NCI-H1417 treated with DMSO at 0.1 percent for 48 hours (cell line): ENCODE measurements at regions not wholly inside any gene's neighbourhood (a gene's known extent, or its start where the extent isn't known, plus 50 kb on each side); places are given as distances from the start of the nearest gene placed in this dataset.

Experiments
- DNase-seq: peaks from one replicate; lab custom pipeline; 2025; lab: John Stamatoyannopoulos, UW

DNA sequence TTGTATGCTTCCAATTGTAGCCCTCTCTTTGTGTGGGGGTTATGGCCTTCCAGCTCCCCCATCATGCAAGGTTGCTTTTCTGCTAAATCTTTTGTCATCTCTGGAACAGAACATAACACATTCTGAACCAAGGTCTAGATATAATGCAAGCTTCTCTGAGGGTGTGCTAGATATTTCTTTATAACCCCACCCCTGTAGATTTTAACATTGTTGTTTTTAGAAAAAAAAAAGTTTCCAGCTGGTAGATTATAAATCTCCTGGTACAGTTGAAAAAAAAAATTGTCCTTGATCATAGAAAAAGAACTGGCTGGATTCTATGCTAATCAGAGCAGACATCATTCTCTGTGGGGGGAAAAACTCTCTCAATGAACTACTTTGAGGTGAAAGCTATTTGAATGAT is 363.3 kb downstream of the METTL15 start:
- DNase-seq = no peak

DNA sequence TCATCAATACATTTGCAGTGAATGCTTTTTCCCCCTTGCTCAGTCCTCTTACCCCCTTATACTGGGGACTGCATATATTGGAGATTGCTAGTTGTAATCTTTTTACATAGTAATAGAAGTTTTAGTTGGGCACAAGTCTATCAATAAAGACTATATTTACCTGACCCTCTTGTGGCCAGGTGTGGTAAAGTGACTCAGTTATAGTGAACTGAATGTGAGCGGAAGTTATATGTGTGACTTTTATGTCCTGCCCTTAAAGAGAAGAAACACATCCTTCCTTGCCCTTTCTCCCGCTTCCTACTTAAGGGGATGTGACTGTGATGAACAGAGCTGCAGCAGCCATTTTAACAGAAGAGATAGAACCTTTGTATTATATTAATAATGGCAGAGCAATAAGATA is 362.0 kb downstream of the METTL15 start:
- no peak for DNase-seq

DNA sequence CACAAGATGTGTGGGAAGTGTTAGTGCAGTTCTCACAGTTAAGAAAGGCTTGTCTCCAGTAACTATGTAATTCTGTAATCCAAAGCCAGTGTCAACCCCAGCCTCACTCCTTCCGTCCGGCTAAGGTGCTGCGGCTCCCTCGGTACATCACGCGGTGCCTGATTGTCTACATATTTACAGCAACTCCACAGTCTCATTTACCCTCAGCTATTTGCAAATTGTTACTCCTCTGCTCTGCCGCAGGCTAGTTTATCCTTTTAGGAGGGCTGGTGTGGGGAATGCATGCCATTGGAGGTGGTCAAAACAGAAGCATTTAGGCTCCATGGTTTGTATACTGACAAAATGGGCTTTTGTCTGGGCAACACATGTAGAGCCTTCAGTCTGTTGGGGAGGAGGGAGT is 358.3 kb downstream of the METTL15 start:
- DNase-seq = no peak

DNA sequence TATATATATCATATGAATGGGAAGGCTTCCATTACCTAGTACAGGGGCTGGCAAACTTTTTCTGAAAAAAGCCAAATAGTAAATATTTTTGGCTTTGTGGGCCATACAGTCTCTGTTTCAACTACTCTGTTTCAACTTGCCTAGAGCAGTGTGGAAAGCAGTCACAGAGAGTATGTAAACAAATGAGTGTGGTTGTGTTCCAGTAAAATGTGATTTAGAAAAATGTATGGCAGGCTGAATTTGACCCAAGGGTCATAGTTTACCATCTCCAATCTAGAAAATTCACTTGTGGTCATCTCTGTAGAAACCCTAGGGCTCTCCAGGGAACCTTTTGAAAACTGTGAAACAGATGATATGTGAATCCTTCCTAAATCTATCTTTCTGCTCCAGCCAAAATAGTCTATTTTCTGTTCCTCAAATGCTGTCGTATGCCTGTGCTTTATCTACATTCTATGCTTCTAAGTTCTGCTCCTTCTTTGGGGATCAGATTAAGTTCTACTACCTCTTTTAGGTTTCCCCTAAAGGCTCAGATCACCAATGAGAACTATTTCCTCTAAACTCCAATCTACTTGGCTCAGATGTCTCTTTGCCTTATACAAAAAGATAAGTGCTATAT is 356.2 kb downstream of the METTL15 start:
- DNase-seq = no peak

DNA sequence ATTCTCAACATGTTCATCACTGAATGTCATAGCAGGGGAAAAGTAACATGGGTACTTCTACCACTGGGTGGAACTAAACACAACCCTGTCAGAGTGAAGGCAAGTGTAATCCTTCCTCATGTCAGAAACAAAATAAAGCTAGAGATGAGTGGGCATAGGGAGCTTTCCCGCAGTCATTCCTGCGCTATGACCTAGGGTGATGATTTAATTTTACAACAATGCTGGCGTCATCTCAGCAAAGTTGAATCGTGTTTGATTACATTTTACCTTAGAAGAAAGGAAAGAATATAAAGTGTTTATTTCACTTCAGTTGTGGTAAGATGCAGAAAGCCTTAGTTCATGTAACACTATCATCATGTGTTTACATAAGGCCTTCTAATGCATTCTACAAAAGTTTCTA is 355.6 kb downstream of the METTL15 start:
- no peak for DNase-seq

DNA sequence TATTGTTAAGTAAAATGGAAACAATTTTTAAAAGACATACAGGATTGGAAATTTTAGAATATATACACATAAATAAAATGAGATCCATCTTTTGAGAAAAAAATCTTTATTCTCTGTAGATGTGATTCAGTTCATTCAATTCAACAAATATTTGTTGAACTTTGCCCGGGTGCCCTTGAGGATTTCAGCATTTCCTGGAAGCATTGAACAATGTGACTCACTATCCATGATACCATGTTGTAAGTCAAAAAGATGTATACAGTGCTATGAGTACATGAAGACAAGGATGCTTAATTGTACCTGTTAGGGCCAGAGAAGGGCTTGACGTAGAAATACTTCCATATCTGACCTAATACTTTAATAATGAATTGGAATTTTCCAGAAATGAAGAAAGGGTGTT is 353.7 kb downstream of the METTL15 start:
- no peak for DNase-seq

DNA sequence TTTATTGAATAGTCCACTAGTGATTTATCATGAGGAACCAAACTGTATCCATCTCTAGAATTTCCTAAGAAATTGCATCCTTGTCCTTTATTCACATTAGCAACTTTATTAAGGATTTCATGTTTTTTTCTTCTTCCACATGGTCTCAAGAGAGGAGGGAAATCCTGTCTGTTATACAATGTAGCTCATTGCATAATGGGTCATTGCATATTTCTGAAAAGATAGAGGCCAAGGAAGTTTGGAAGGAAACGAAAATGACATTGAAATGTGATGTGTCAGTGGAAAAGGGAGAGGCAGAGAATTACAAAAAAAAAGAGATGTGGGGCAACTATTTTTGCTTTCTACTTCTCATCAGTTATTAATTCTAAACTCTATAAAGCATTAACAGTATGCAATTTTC is 353.1 kb downstream of the METTL15 start:
- DNase-seq = no peak

DNA sequence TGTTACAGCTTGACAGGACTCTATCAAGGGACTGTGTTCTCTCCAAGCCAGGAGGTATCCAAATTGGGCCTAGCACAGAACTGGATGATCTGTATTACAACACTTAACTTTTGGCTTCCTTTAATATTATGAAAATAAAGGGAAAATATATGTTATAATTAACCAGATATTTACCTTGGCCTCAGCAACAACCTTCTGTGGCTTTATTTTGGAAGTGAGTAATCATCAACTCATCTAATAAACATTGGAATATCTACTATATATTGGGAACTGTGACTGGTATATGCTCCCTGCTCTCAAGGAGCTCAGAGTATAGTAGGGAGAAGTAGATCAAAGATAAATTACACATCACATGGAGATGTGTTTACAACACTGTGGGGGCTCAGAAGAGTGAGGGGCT is 352.2 kb downstream of the METTL15 start:
- no peak for DNase-seq

DNA sequence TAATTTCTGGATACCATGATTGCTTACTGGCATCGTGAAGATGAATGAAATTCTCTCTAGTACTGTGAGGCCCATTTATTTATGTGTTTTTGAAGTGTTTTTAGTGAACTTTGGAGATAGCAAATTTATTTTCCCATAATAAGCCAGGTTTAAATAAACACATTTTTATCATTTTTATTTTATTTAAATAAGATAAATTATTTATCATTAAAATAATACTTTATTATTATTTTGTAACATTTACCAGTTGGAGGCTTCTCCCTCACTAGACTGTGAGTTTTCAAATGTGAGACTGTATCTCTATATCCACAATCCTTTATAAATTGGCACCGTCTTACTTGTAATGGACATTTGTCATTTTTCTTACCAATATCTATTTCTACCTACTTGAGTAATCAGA is 351.7 kb downstream of the METTL15 start:
- DNase-seq = no peak

DNA sequence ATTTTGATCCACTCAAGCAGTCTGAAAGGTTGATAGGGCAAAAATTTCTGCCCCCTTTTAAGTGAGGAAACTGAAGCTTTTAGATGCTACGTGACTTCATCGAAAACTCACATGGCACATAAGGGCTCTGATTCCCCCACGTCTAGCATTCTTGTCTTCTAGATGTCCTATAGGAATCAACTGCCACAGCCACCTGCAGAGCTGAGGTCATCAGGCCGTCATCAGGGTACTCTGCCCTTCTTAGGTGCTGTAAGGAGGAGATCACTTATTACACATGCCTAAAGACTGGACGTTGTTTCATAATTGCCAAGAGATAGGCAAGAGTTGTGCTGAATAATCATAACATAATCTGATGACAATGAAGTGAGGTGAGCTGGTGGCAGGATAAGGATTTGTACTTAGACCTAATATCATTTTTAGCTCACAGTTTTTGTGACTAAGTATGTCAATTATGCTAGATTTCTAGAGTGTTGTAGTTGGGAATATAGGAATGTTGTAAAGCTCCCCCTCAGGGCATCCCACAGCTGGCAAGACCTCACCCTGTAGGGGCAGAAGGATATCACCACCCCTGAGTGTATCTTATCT is 349.4 kb downstream of the METTL15 start:
- DNase-seq = no peak

DNA sequence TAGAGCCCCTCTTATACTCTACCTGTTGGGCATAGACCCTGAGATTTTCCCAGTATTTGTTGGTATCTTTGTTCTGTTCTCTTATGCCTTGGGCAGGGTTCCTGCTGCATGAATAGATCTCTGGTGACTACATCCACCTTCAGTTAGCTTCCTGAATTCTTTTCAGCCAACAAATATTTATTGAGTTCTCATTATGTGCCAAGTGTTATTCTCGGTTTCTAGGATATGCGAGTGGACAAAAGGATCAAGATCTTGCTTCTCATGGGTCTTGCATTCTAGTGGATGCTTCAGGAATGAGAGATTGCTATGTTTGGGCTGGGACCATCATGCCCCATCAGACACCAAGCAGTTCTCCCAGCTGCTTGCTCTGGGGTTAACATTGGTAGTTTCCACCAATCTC is 340.0 kb downstream of the METTL15 start:
- DNase-seq = no peak

DNA sequence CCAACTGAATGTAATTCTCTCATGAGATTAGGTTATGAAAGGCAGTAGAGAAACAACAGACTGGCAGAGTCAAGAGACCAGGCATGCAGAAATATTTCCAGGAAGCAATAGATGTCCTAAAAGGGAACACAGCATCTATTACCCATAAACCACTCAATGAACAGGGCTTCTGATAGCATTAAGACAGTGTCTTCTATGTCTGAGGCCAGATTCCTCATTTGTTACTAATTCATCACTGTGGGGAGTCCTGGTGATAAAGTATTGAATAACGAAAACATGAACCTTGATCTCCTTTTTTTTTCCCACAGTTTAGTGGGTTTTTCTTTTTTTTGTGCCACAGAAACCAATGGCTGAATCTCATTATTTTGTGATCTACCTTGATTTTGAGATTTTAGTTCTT is 339.0 kb downstream of the METTL15 start:
- no peak for DNase-seq

DNA sequence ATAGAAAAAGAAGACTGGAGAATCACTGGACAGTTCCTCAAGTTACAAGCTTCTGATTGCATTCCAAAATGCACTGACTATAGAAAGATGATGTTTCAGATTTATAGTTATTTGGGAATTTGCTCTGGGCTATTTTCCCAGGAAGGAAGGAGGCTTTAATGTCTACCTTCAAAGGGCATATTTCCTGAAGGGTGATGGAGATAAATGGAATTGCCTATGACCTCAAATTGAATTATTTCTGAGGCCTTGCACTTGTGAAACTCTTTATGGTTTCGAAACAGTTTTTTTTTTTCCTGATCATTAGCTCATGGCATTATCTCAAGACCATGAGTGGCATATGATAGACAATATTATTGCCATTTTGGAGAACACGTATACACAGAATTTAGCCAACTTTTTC is 333.9 kb downstream of the METTL15 start:
- DNase-seq = no peak

DNA sequence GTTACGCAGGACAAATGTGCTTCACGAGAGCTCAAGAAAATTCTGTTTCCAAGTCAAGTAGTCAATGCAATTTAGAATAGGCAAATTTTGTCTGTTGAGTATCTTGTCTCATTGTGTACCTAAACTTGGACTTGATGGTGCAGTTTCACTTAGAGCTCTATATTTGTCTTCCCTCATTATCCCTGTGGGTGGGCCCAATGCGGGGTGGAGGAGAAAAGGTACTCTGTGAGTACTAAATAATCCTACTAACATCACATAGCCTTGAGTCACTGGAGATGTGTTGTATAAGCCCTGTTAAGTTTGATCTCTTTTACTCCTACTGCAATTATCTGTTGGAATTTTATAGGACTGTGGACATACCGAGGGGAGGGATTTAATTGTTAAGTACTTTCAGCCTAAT is 331.2 kb downstream of the METTL15 start:
- no peak for DNase-seq

DNA sequence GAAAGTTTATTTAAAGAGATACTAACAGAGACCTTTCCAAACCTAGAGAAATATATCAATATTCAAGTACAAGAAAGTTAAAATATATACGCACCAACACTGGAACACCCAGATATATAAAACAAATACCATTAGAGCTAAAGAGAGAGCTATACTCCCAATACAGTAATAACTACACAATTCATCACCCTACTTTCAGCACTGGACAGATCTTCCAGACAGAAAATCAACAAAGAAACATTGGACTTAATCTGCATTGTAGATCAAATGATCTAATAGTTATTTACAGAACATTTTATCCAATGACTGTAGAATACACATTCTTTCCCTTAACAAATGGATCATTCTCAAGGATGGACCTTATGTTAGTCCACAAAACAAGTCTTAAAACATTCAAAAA is 311.9 kb downstream of the METTL15 start:
- DNase-seq = no peak

DNA sequence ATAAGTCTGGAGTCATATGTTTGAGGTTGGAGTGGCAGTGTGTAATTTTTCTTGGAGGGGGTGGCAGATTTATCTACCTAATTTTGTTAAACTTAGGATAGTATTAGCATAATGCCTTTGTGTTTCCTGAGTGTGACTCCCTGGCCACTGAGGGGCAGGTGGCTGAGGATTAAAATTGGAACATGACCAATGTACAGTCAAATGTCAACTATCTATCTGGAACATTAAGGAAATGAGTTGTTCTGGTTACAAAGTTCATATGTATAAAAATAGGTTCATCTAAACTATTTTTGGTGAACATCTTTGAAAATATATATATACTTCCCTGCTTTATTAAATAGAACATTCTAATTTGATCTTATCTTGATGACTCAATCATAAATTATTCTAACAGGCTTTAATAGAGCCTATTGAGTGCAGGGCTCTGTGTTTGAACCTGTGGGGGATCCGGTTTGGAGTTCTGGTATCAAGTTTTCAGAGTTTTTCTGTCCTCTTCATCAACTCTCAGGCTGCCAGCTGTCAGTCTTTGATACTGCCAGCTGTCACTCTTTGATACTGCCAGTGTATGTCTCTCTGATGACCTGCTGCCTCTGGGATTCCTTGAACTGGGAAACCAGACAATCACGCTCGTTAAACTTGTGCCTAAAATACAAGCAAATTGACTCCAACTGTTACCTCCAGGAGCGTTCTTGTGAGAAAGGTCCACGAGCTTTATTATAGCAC is 309.6 kb downstream of the METTL15 start:
- DNase-seq = no peak

DNA sequence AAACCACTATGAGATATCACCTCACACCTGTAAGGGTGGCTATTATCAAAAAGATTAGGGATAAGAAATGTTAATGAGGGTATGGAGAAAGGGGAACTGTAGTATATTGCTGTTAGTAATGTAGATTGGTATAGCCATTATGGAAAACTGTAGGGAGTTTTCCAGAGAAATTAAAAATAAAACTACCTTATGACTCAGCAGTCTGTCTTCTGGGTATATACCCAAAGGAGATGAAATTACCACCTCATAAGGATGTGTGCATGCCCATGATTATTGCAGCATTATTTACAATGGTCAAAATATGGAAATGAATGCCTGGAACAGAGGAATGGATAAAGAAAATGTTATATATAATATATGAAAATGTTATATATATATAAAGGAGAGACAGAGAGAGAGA is 303.8 kb downstream of the METTL15 start:
- DNase-seq = no peak

DNA sequence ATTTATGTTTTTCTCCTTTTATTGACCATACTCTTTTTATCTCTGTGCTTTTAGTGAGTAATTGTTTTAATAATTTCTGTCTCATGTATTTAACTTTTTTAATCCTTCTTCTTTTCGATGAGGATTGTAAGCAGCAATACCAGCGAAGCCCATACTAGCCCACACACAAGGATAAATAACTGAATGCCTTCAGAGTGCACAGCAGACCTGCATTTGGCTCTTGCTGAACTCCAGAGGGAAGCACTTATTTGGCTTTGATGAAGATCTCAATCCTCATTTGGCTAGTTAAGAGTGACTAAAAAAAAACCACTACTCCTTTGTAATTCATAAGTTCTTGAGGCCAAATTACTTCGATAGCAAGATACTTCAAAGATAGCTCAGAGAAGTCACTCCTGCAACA is 293.3 kb downstream of the METTL15 start:
- no peak for DNase-seq

DNA sequence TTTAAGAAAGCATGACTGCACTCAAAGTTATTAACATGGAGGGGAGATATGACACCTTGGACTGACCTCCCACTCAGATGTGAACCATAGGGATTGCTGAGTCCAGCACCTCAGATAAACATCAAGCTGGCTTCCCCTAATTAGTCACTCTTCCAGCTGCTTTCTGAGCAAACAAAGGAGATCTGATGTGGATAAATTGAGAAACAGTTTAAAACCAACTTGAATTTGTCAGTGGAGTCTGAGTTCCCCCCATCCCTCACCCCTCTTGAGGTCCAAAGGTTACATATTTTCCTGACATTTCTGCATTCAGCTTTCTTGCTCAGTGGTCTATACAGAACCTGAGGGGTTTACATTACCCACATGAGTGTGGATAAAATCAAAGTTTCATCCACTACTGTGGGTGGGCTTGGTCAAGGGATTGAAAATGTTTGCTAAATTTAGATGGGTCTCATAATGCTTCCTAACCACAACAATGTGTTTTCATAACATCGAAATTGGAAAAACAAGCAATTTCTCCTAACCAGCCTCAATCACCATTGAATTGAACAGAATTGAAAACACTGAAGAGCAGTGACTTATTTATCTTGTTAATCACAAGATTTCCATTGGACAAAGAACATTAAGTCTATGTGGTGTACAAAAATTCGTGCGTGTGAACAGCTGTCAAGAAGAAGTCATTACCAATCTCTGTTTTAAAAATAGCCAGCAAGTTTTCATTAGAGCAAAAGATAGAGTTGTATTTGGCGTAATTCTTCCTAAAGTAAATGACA is 292.3 kb downstream of the METTL15 start:
- no peak for DNase-seq

DNA sequence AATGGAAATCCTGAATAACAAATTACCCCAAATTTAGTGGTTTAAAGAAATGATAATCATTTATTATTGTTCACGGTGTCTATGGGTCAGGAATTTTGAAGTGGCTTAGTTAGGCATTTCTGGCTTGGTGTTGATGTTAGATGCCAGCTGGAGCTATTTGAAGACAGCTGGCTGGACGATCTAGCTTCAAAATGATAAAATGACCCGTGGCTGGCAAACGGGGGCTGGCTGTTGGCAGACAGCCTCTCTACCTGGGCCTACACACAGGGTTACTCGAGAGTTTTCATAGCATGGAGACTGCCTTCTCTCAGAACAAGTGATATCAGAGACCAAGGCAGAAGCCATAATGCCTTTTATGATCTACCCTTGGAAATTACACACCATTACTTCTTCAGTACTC is 285.2 kb downstream of the METTL15 start:
- no peak for DNase-seq

DNA sequence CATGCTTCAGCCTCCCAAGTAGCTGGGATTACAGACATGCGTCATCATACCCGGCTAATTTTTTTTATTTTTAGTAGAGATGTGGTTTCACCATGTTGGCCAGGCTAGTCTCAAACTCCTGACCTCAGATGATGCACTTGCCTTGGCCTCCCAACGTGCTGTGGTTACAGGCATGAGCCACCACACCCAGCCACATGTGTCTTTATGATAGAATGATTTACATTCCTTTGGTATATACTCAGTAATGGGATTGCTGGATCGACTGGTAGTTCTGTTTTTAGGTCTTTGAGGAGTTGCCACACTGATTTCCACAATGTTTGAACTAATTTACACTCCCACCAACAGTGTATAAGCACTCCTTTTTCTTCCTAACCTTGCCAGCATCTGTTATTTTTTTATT is 276.2 kb downstream of the METTL15 start:
- no peak for DNase-seq

DNA sequence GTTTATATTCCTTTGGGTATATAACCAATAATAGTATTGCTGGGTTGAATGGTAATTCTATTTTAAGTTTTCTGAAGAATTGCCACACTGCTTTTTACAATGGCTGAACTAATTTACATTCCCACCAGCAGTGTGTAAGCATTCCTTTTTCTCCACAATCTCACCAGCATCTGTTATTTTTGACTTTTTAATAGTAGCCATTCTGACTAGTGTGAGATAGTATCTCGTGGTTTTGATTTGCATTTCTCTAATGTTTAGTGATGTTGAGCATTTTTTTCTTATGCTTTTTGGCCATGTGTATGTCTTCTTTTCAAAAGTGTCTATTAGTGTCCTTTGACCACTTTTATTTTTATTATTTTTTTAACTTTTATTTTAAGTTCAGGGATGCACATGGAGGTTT is 275.3 kb downstream of the METTL15 start:
- no peak for DNase-seq
